ENCODE measurements at regions not wholly inside any gene's neighbourhood (a gene's known extent, or its start where the extent isn't known, plus 50 kb on each side); places are given as distances from the start of the nearest gene placed in this dataset.

DNA sequence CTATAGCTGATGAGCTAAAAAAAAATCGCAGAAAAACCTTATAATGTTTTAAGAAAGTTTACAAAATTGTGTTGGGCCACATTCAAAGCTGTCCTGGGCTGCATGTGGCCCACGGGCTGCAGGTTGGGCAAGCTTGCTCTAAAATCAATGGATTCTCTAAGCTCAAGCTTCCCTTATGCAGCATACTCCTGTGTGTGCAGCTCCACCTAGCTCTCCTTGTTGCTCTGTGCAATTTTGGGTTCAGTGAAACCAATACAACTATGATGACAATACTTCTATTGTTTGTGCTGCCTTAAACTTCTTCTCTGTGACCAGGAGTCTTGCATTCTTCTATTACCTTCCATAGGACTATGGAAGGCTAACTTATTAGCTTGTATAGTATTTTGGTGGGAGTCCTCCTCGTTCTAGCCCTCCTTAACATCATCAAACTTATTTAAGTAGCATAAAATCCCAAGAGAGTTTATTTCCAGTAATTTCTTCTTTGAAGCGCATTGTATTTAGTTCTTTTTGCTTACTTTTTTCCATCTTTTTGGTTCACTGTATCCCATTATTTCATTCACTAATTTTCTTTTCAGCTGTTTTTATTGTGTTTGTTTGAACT is 170.9 kb upstream of the SMIM30 start:
- H3K4me1 ChIP-seq = peaks cover 0 to 9% (median under 1%) of the 10 kb centered on the region in 4 donors
- intact Hi-C loops (cut with DNase I) = no loop called here
- no peak overlapping the region for H3K4me3 ChIP-seq
- H3K27ac ChIP-seq = no peak overlapping the region
- H3K27me3 ChIP-seq = no peaks in the 10 kb centered on the region
- DNase-seq = no peak
- no peaks in the 10 kb centered on the region for H3K9me3 ChIP-seq
- H3K36me3 ChIP-seq = no peaks in the 10 kb centered on the region
- TF ChIP-seq, protein P1, sequence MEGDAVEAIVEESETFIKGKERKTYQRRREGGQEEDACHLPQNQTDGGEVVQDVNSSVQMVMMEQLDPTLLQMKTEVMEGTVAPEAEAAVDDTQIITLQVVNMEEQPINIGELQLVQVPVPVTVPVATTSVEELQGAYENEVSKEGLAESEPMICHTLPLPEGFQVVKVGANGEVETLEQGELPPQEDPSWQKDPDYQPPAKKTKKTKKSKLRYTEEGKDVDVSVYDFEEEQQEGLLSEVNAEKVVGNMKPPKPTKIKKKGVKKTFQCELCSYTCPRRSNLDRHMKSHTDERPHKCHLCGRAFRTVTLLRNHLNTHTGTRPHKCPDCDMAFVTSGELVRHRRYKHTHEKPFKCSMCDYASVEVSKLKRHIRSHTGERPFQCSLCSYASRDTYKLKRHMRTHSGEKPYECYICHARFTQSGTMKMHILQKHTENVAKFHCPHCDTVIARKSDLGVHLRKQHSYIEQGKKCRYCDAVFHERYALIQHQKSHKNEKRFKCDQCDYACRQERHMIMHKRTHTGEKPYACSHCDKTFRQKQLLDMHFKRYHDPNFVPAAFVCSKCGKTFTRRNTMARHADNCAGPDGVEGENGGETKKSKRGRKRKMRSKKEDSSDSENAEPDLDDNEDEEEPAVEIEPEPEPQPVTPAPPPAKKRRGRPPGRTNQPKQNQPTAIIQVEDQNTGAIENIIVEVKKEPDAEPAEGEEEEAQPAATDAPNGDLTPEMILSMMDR (IDR thresholded peaks at IDR 0.05) = peak in 1 of 4 experiments; percentile 36
- no peak for TF ChIP-seq POLR2A (IDR thresholded peaks at IDR 0.05)
- 37 to 44% methylated on average over 4 of the region's 4 CpGs for WGBS, 2 donors

DNA sequence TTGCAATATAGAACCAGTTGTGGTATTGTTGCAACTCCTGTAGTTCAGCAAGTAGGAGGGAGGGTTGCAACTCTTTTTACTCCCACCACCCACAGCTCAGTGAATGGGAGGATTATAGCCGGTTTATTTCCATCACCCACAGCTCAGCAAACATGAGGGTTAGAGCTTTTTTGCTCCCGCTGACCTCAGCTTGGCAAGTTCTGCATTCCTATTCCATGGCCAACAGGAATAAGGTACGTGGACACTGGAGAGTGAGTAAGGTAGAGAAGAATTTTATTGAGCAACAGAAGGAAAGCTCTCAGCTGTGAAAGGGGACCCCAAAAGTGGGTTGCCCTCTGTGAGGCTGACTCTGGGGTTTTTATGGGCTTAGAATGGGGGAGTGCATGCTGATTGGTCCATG is 167.1 kb upstream of the SMIM30 start:
- Histone ChIP-seq H3K27me3 (no peaks in the 10 kb centered on the region), H3K4me3 (no peak overlapping the region), H3K27ac (no peak overlapping the region), H3K36me3 (no peaks in the 10 kb centered on the region), H3K4me1 (peaks cover 0 to 10% (median 9%) of the 10 kb centered on the region in 4 donors), H3K9me3 (no peaks in the 10 kb centered on the region)
- no peak for DNase-seq
- TF ChIP-seq EP300 (IDR thresholded peaks at IDR 0.05) (no peak), POLR2AphosphoS5 (IDR thresholded peaks at IDR 0.05) (no peak), POLR2A (IDR thresholded peaks at IDR 0.05) (no peak)
- TF ChIP-seq, protein P1 (IDR thresholded peaks at IDR 0.05) = no peak
- 79 to 82% methylated on average over 3 of the region's 3 CpGs for WGBS, 2 donors
- intact Hi-C loops (cut with DNase I) = no loop called here

DNA sequence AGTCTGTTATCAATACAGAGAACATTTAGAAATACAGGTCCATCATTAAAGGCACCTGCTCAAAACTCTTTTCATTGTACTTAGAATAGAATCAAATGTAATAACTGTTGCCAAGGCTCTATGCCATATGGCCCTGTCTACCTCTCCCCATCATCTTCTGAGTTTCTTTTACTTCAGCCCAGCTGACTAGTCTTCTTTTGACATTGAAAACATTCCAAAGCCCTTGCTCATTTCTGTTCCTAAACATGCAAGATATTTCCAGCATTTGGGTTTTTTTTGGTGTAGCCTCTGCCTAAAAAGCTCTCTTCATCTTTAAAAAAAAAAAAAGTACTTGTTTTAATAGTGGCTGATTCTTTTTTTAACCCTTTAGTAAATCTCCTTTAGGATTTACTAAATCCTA is 165.5 kb upstream of the SMIM30 start:
- H3K4me3 ChIP-seq = no peak overlapping the region
- H3K4me1 ChIP-seq = peaks cover 0 to 19% (median 13%) of the 10 kb centered on the region in 4 donors
- no peaks in the 10 kb centered on the region for H3K9me3 ChIP-seq
- no peak for DNase-seq
- H3K27me3 ChIP-seq = no peaks in the 10 kb centered on the region
- no peaks in the 10 kb centered on the region for H3K36me3 ChIP-seq
- intact Hi-C loops (cut with DNase I) = no loop called here
- TF ChIP-seq EP300 (IDR thresholded peaks at IDR 0.05) (no peak), POLR2AphosphoS5 (IDR thresholded peaks at IDR 0.05) (no peak), POLR2A (IDR thresholded peaks at IDR 0.05) (no peak)
- TF ChIP-seq, protein P1 (IDR thresholded peaks at IDR 0.05) = no peak
- no peak overlapping the region for H3K27ac ChIP-seq

DNA sequence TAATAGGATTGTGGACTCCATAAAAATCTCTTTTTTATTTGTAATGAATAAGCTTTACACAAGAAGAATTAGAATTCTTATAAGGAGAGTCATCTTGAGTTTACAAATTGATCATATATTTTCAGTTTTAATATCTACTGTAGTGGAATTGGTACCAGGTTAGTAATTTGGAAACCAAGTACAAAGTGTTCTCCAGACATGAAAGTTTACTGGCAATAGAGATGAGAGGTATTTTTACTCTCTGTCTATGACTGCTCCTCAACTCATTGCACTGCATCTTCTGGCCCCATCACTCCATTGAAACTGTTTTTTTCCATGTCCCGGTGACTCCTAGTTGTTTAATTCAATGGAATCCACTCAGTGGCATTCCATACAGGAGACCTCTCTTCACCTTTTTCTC is 164.5 kb upstream of the SMIM30 start:
- Histone ChIP-seq H3K27ac (no peak overlapping the region), H3K36me3 (no peaks in the 10 kb centered on the region), H3K9me3 (no peaks in the 10 kb centered on the region), H3K4me1 (peaks cover 0 to 23% (median 16%) of the 10 kb centered on the region in 4 donors), H3K27me3 (no peaks in the 10 kb centered on the region), H3K4me3 (no peak overlapping the region)
- TF ChIP-seq POLR2A (IDR thresholded peaks at IDR 0.05) (no peak), EP300 (IDR thresholded peaks at IDR 0.05) (no peak), POLR2AphosphoS5 (IDR thresholded peaks at IDR 0.05) (no peak)
- TF ChIP-seq, protein P1 (IDR thresholded peaks at IDR 0.05) = no peak
- 80 to 87% methylated on average over 1 of the region's 1 CpG for WGBS, 2 donors
- intact Hi-C loops (cut with DNase I) = no loop called here
- DNase-seq = no peak

DNA sequence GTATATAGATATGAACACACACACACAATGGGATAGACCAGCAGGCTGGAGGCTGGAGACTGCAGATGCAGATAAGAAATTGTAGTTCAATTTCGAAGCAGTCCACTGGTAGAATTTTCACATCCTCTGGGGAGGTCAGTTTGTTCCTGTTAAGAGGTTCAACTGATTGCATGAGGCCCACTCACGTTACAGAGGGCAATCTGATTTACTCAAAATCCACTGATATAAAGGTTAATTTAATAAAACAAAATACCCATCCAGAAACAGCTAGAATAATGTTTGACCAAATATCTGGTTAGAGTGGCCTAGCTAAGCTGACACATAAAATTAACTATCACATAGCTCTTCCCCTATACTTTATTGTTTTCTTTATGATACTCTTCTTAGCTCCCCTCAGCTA is 162.9 kb upstream of the SMIM30 start:
- WGBS, 2 donors = 50 to 57% methylated on average over 2 of the region's 2 CpGs
- peaks cover 0 to 23% (median 16%) of the 10 kb centered on the region in 4 donors for H3K4me1 ChIP-seq
- no peaks in the 10 kb centered on the region for H3K36me3 ChIP-seq
- no peaks in the 10 kb centered on the region for H3K27me3 ChIP-seq
- TF ChIP-seq EP300 (IDR thresholded peaks at IDR 0.05) (no peak), POLR2A (IDR thresholded peaks at IDR 0.05) (no peak), POLR2AphosphoS5 (IDR thresholded peaks at IDR 0.05) (no peak)
- TF ChIP-seq, protein P1 (IDR thresholded peaks at IDR 0.05) = no peak
- DNase-seq = no peak
- H3K9me3 ChIP-seq = no peaks in the 10 kb centered on the region
- intact Hi-C loops (cut with DNase I) = no loop called here
- no peak overlapping the region for H3K27ac ChIP-seq
- H3K4me3 ChIP-seq = no peak overlapping the region
